ENCODE measurements at regions not wholly inside any gene's neighbourhood (a gene's known extent, or its start where the extent isn't known, plus 50 kb on each side); places are given as distances from the start of the nearest gene placed in this dataset.

DNA sequence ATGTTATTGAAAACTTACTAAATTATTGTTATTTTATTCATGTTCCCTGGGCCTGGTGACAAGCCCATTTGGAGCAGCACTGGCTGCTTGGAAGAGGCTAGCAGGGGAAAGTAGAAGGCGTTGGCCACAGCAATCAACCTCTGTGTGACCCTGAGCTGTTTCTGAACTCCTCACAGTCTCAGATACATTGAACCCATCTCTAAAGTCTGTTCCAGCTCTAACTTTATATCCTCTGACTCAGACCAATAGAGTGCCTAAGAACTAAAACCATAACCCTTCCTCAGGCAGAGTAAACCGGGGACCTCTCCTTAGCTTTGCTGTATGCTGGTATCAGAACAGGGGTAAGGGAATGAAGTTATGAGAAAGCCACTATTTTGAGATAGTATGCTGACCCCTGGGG, 96.4 kb upstream of the NOL4 start (continued):
- TF ChIP-seq, protein P1, sequence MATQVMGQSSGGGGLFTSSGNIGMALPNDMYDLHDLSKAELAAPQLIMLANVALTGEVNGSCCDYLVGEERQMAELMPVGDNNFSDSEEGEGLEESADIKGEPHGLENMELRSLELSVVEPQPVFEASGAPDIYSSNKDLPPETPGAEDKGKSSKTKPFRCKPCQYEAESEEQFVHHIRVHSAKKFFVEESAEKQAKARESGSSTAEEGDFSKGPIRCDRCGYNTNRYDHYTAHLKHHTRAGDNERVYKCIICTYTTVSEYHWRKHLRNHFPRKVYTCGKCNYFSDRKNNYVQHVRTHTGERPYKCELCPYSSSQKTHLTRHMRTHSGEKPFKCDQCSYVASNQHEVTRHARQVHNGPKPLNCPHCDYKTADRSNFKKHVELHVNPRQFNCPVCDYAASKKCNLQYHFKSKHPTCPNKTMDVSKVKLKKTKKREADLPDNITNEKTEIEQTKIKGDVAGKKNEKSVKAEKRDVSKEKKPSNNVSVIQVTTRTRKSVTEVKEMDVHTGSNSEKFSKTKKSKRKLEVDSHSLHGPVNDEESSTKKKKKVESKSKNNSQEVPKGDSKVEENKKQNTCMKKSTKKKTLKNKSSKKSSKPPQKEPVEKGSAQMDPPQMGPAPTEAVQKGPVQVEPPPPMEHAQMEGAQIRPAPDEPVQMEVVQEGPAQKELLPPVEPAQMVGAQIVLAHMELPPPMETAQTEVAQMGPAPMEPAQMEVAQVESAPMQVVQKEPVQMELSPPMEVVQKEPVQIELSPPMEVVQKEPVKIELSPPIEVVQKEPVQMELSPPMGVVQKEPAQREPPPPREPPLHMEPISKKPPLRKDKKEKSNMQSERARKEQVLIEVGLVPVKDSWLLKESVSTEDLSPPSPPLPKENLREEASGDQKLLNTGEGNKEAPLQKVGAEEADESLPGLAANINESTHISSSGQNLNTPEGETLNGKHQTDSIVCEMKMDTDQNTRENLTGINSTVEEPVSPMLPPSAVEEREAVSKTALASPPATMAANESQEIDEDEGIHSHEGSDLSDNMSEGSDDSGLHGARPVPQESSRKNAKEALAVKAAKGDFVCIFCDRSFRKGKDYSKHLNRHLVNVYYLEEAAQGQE (IDR thresholded peaks at IDR 0.05; ENCODE audit: low read depth, low read length), result no peak
- TF ChIP-seq BMI1 (IDR thresholded peaks at IDR 0.05; ENCODE audit: borderline replicate concordance), result no peak
- no peak for TF ChIP-seq SREBF2 (IDR thresholded peaks at IDR 0.05; ENCODE audit: low read length)
- no peak for TF ChIP-seq ZNF274 (IDR thresholded peaks at IDR 0.05; ENCODE audit: insufficient read depth, insufficient read length)
- TF ChIP-seq, protein P2, sequence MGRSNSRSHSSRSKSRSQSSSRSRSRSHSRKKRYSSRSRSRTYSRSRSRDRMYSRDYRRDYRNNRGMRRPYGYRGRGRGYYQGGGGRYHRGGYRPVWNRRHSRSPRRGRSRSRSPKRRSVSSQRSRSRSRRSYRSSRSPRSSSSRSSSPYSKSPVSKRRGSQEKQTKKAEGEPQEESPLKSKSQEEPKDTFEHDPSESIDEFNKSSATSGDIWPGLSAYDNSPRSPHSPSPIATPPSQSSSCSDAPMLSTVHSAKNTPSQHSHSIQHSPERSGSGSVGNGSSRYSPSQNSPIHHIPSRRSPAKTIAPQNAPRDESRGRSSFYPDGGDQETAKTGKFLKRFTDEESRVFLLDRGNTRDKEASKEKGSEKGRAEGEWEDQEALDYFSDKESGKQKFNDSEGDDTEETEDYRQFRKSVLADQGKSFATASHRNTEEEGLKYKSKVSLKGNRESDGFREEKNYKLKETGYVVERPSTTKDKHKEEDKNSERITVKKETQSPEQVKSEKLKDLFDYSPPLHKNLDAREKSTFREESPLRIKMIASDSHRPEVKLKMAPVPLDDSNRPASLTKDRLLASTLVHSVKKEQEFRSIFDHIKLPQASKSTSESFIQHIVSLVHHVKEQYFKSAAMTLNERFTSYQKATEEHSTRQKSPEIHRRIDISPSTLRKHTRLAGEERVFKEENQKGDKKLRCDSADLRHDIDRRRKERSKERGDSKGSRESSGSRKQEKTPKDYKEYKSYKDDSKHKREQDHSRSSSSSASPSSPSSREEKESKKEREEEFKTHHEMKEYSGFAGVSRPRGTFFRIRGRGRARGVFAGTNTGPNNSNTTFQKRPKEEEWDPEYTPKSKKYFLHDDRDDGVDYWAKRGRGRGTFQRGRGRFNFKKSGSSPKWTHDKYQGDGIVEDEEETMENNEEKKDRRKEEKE (IDR thresholded peaks at IDR 0.05), result no peak
- no peak for TF ChIP-seq JUND (IDR thresholded peaks at IDR 0.05; ENCODE audit: low read depth, low read length)
- no peak for TF ChIP-seq SP1 (IDR thresholded peaks at IDR 0.05; ENCODE audit: low read depth, low read length)
- no peak for TF ChIP-seq ZNF24 (IDR thresholded peaks at IDR 0.05)
- no peak for TF ChIP-seq TBL1XR1 (IDR thresholded peaks at IDR 0.05; ENCODE audit: low read depth, low read length)
- TF ChIP-seq IKZF1 (conservative IDR thresholded peaks at IDR 0.05), result peak; percentile 32; the same call in 1 of the 2 replicates
- TF ChIP-seq NRF1 (conservative IDR thresholded peaks at IDR 0.05; ENCODE audit: low read depth, low read length), result no peak
- TF ChIP-seq, protein P3, sequence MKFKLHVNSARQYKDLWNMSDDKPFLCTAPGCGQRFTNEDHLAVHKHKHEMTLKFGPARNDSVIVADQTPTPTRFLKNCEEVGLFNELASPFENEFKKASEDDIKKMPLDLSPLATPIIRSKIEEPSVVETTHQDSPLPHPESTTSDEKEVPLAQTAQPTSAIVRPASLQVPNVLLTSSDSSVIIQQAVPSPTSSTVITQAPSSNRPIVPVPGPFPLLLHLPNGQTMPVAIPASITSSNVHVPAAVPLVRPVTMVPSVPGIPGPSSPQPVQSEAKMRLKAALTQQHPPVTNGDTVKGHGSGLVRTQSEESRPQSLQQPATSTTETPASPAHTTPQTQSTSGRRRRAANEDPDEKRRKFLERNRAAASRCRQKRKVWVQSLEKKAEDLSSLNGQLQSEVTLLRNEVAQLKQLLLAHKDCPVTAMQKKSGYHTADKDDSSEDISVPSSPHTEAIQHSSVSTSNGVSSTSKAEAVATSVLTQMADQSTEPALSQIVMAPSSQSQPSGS (IDR thresholded peaks at IDR 0.05; ENCODE audit: low read length), result peak; percentile 73; the same call in 1 of the 2 replicates
- TF ChIP-seq, protein P4, sequence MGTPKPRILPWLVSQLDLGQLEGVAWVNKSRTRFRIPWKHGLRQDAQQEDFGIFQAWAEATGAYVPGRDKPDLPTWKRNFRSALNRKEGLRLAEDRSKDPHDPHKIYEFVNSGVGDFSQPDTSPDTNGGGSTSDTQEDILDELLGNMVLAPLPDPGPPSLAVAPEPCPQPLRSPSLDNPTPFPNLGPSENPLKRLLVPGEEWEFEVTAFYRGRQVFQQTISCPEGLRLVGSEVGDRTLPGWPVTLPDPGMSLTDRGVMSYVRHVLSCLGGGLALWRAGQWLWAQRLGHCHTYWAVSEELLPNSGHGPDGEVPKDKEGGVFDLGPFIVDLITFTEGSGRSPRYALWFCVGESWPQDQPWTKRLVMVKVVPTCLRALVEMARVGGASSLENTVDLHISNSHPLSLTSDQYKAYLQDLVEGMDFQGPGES (IDR thresholded peaks at IDR 0.05), result no peak
- TF ChIP-seq, protein P5, sequence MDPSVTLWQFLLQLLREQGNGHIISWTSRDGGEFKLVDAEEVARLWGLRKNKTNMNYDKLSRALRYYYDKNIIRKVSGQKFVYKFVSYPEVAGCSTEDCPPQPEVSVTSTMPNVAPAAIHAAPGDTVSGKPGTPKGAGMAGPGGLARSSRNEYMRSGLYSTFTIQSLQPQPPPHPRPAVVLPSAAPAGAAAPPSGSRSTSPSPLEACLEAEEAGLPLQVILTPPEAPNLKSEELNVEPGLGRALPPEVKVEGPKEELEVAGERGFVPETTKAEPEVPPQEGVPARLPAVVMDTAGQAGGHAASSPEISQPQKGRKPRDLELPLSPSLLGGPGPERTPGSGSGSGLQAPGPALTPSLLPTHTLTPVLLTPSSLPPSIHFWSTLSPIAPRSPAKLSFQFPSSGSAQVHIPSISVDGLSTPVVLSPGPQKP (IDR thresholded peaks at IDR 0.05; ENCODE audit: low read depth, low read length), result no peak
- TF ChIP-seq ASH2L (IDR thresholded peaks at IDR 0.05; ENCODE audit: borderline replicate concordance, low read depth), result no peak
- TF ChIP-seq ATF7 (IDR thresholded peaks at IDR 0.05; ENCODE audit: low read depth), result no peak
- no peak for TF ChIP-seq CHD4 (IDR thresholded peaks at IDR 0.05)
- no peak for TF ChIP-seq CBX5 (IDR thresholded peaks at IDR 0.05; ENCODE audit: low read depth)
- TF ChIP-seq BRCA1 (IDR thresholded peaks at IDR 0.05; ENCODE audit: low read depth, low read length), result no peak
- no peak for TF ChIP-seq SRF (IDR thresholded peaks at IDR 0.05; ENCODE audit: low read depth in 2 of 2, low read length in 2 of 2)
- peak; percentile 79; the same call in 1 of the 2 replicates for TF ChIP-seq FOXM1 (IDR thresholded peaks at IDR 0.05; ENCODE audit: low read depth, low read length)
- no peak for TF ChIP-seq EGR1 (IDR thresholded peaks at IDR 0.05; ENCODE audit: borderline replicate concordance in 1 of 2, low read depth in 2 of 2, low read length in 2 of 2)
- 0 out of 2 replicates have a peak, but pooled peaks have one; percentile 26 for TF ChIP-seq MTA2 (IDR thresholded peaks at IDR 0.05; ENCODE audit: low read depth)

All from GM12878 (cell line).